K562 (cell line): ENCODE measurements at regions not wholly inside any gene's neighbourhood (a gene's known extent, or its start where the extent isn't known, plus 50 kb on each side); places are given as distances from the start of the nearest gene placed in this dataset.

Experiments used
- ATAC-seq: fragments of 200-7000 bp; cut with Tn5 transposase; 3 replicates; pipeline ENCODE4 v1.9.1; 2020; ENCODE audit warnings: moderate library complexity
- BruUV-seq: library from RNA; stranded (reverse); fragments of 400-500 nt; replicated peaks from 2 replicates; lab custom pipeline; 2021; lab: Mats Ljungman, UMichigan
- CTCF ChIA-PET: fragments of 300-600 bp; formaldehyde crosslinking; extraction: SDS; loops from one replicate; lab custom pipeline; 2021; ENCODE audit warnings: low intra/inter-chr PET ratio; lab: Yijun Ruan, JAX
- POLR2A ChIA-PET: fragments of 300-600, 350-650 bp; sonication (Branson Sonifier 250); formaldehyde crosslinking; extraction: SDS; loops from one replicate; lab custom pipeline; 2021; ENCODE audit warnings: antibody characterized with exemption, inconsistent platforms; lab: Yijun Ruan, JAX
- DNase-seq, 4 experiments: peaks; one replicate each; pipeline versions ENCODE4 v3.0.0 to v3.0.0-alpha.2; 2011 to 2018; ENCODE audit warnings: low spot score in 3 of 4, mixed read lengths in 3 of 4; ENCODE audit errors: extremely low read depth in 1 of 4
- FAIRE-seq: peaks from 2 replicates; lab custom pipeline; 2011; peaks lifted over from hg19 to GRCh38; lab: Jason Lieb, UNC
- H2AFZ ChIP-seq: 2 replicates; pipeline ENCODE4 v1.6.0; 2011; ENCODE audit warnings: low read depth, low read length, control low read depth, inconsistent platforms
- H3K27ac ChIP-seq: fragments of 200-600 bp; 3 replicates; pipeline ENCODE4 v1.8.0; 2011; ENCODE audit warnings: low read depth, mild to moderate bottlenecking, control low read depth, inconsistent platforms, low read length, moderate library complexity, mixed read lengths; ENCODE audit errors: extremely low read depth
- H3K27me3 ChIP-seq, 2 experiments: fragments of 300-600 bp in 1 of 2; 2 replicates in 1 of 2; 3 replicates in 1 of 2; pipeline versions ENCODE4 v1.6.0 to v1.8.0; 2011; ENCODE audit warnings: inconsistent platforms in 2 of 2, low read length in 2 of 2, mild to moderate bottlenecking in 1 of 2, mixed read lengths in 1 of 2, moderate library complexity in 1 of 2; ENCODE audit not compliant: control insufficient read depth in 2 of 2, insufficient read depth in 2 of 2
- H3K36me3 ChIP-seq: fragments of 300-600 bp; 3 replicates; pipeline ENCODE4 v1.8.0; 2011; ENCODE audit warnings: mild to moderate bottlenecking, low read length, inconsistent platforms; ENCODE audit not compliant: control insufficient read depth, insufficient read depth
- H3K4me1 ChIP-seq, 2 experiments: fragments of 200-600 bp in 1 of 2; replicated peaks in 1 of 2; 2 replicates in 1 of 2; 3 replicates in 1 of 2; pipeline versions ENCODE4 v1.5.1 to v1.8.0; 2011; ENCODE audit warnings: inconsistent platforms in 2 of 2, low read length in 2 of 2, mild to moderate bottlenecking in 1 of 2, mixed read lengths in 1 of 2, moderate library complexity in 1 of 2; ENCODE audit not compliant: control insufficient read depth in 2 of 2, insufficient read depth in 2 of 2
- H3K4me2 ChIP-seq: 2 replicates; pipeline ENCODE4 v1.6.1; 2011; ENCODE audit warnings: low read length, control low read depth, inconsistent platforms, mixed read lengths; ENCODE audit not compliant: insufficient read depth
- H3K4me3 ChIP-seq: fragments of 200-600 bp; sonication (generic), shearing (Covaris generic); 2 replicates; pipeline ENCODE4 v1.5.1; 2016; ENCODE audit warnings: control low read depth, inconsistent platforms
- H3K79me2 ChIP-seq: fragments of 200-600 bp; 3 replicates; pipeline ENCODE4 v1.8.0; 2011; ENCODE audit warnings: low read length, inconsistent platforms; ENCODE audit not compliant: control insufficient read depth, insufficient read depth
- H3K9ac ChIP-seq, 2 experiments: 2 replicates each; pipeline versions ENCODE4 v1.6.0 to v1.6.1; 2011; ENCODE audit warnings: low read depth in 2 of 2, low read length in 2 of 2, control low read depth in 1 of 2, inconsistent platforms in 1 of 2, mild to moderate bottlenecking in 1 of 2, mixed read lengths in 1 of 2; ENCODE audit not compliant: insufficient read depth in 1 of 2
- H3K9me1 ChIP-seq: one replicate; pipeline ENCODE4 v1.6.0; 2011; ENCODE audit warnings: inconsistent platforms, mild to moderate bottlenecking, low read length, moderate library complexity; ENCODE audit not compliant: control insufficient read depth, insufficient read depth
- H3K9me3 ChIP-seq: replicated peaks from 2 replicates; pipeline ENCODE4 v1.5.1; 2011; ENCODE audit warnings: low read depth, low read length, inconsistent platforms; ENCODE audit not compliant: control insufficient read depth, insufficient read depth
- H4K20me1 ChIP-seq: replicated peaks from 2 replicates; pipeline ENCODE4 v1.6.1; 2011; ENCODE audit warnings: low read length, inconsistent platforms, mixed read lengths; ENCODE audit not compliant: control insufficient read depth, insufficient read depth
- E2F6 ChIP-seq, 2 experiments: IDR thresholded peaks; 2 replicates each; pipeline ENCODE4 v1.6.1; 2011; ENCODE audit warnings: borderline replicate concordance in 1 of 2, control low read depth in 1 of 2, low read depth in 1 of 2, low read length in 1 of 2, mild to moderate bottlenecking in 1 of 2, mixed read lengths in 1 of 2, moderate library complexity in 1 of 2; ENCODE audit not compliant: insufficient read depth in 1 of 2, insufficient read length in 1 of 2, poor library complexity in 1 of 2, severe bottlenecking in 1 of 2; ENCODE audit errors: extremely low read depth in 1 of 2
- EGR1 ChIP-seq: fragments of 450-650 bp; conservative IDR thresholded peaks from 2 replicates; pipeline ENCODE4 v1.6.1; 2017; ENCODE audit warnings: mild to moderate bottlenecking
- JUNB ChIP-seq: fragments of 450-650 bp; formaldehyde crosslinking; conservative IDR thresholded peaks from 2 replicates; pipeline ENCODE4 v1.4.0; 2020; ENCODE audit warnings: mild to moderate bottlenecking
- PHTF2 ChIP-seq: fragments of 250-450 bp; sonication (Bioruptor Pico); IDR thresholded peaks from 2 replicates; pipeline ENCODE4 v1.5.0; 2021; ENCODE audit warnings: mild to moderate bottlenecking
- RB1 ChIP-seq: fragments of 450-650 bp; IDR thresholded peaks from 2 replicates; pipeline ENCODE4 v1.6.1; 2017; ENCODE audit warnings: low read depth, mild to moderate bottlenecking
- RERE ChIP-seq: sonication (generic); formaldehyde crosslinking; IDR thresholded peaks from 2 replicates; pipeline ENCODE4 v1.8.0; 2023; ENCODE audit warnings: missing genetic modification reagents, mild to moderate bottlenecking, borderline replicate concordance
- WHSC1 ChIP-seq: IDR thresholded peaks from one replicate; pipeline ENCODE4 v1.6.1; 2012; ENCODE audit warnings: low read length, control low read depth, inconsistent platforms
- ZFPM2 ChIP-seq: fragments of 250-450 bp; sonication (Bioruptor Pico); IDR thresholded peaks from 2 replicates; pipeline ENCODE4 v1.5.1; 2022; ENCODE audit warnings: mild to moderate bottlenecking
- ZNF699 ChIP-seq: fragments of 250-450 bp; sonication (Bioruptor Pico); IDR thresholded peaks from 2 replicates; pipeline ENCODE4 v1.8.0; 2021; ENCODE audit warnings: mild to moderate bottlenecking, moderate library complexity; ENCODE audit not compliant: insufficient replicate concordance
- WGBS: fragments of 100-300 bp; shearing (Covaris generic); methylation state at CpG from one replicate; pipeline ENCODE4 v1.1.6; 2016; ENCODE audit warnings: low coverage, mixed read lengths; ENCODE audit not compliant: insufficient coverage; ENCODE audit errors: missing lambda C conversion rate; 5-methylcytosine and 5-hydroxymethylcytosine counted together
- in situ Hi-C: fragments of 300-500 bp; cut with MboI; formaldehyde crosslinking; loops from 4 replicates; pipeline ENCODE4 v1.15.0; 2018; ENCODE audit warnings: inconsistent platforms, mixed read lengths
- intact Hi-C: fragments of 100-400 bp; cut with micrococcal nuclease; formaldehyde crosslinking; loops from 2 replicates; pipeline ENCODE4 v1.14.2; 2022
- TF ChIP-seq, protein P1 (sequence below): sonication (generic); formaldehyde crosslinking; IDR thresholded peaks from 2 replicates; pipeline ENCODE4 v1.8.0; 2022; ENCODE audit warnings: missing genetic modification reagents, mild to moderate bottlenecking, moderate library complexity, borderline replicate concordance

- no peak for DNase-seq
- H3K27me3 ChIP-seq, result no peaks in the 10 kb centered on the region
- no peak overlapping the region for H3K4me3 ChIP-seq
- H4K20me1 ChIP-seq, result no peaks in the 10 kb centered on the region
- 0% methylated on average over 2 of the region's 2 CpGs for WGBS
- H2AFZ ChIP-seq, result no peak overlapping the region
- H3K36me3 ChIP-seq, result no peaks in the 10 kb centered on the region
- H3K9me3 ChIP-seq, result no peaks in the 10 kb centered on the region; the same call in 1 of the 2 replicates
- H3K9ac ChIP-seq, result no peak overlapping the region
- intact Hi-C loops (no loop called here), in situ Hi-C loops (no loop called here)
- no peaks in the 10 kb centered on the region for H3K4me1 ChIP-seq
- no peak for ATAC-seq
- no TSS peak for BruUV-seq
- no peak for FAIRE-seq
- H3K27ac ChIP-seq, result no peak overlapping the region
- TF ChIP-seq PHTF2 (CRISPR knock-in tag) (no peak), ZNF699 (CRISPR knock-in tag) (no peak), WHSC1 (no peak), JUNB (CRISPR knock-in tag) (no peak), ZFPM2 (CRISPR knock-in tag) (no peak), EGR1 (no peak), RB1 (no peak), E2F6 (IDR thresholded peaks at IDR 0.05; ENCODE audit: borderline replicate concordance in 1 of 2, extremely low read depth in 1 of 2, insufficient read depth in 1 of 2, insufficient read length in 1 of 2, low read depth in 1 of 2, low read length in 1 of 2, poor library complexity in 1 of 2, severe bottlenecking in 1 of 2) (no peak), RERE (CRISPR knock-in tag) (no peak)
- TF ChIP-seq, protein P1, sequence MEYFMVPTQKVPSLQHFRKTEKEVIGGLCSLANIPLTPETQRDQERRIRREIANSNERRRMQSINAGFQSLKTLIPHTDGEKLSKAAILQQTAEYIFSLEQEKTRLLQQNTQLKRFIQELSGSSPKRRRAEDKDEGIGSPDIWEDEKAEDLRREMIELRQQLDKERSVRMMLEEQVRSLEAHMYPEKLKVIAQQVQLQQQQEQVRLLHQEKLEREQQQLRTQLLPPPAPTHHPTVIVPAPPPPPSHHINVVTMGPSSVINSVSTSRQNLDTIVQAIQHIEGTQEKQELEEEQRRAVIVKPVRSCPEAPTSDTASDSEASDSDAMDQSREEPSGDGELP (CRISPR knock-in tag), result no peak
- POLR2A ChIA-PET, result no interaction called here
- CTCF ChIA-PET, result no interaction called here
- no peaks in the 10 kb centered on the region for H3K79me2 ChIP-seq
- H3K4me2 ChIP-seq, result no peak overlapping the region
- no peaks in the 10 kb centered on the region for H3K9me1 ChIP-seq
These were observed 389.2 kb upstream of the SALL1 start for GRCh38 chr16:51540259-51540658.
